WTC11 (cell line): ENCODE measurements at regions not wholly inside any gene's neighbourhood (a gene's known extent, or its start where the extent isn't known, plus 50 kb on each side); places are given as distances from the start of the nearest gene placed in this dataset.

Experiments
- ATAC-seq: fragments of 200-7000 bp; cut with Tn5 transposase; 2 replicates; pipeline ENCODE4 v1.10.0; 2021; ENCODE audit warnings: mild to moderate bottlenecking, moderate library complexity
- CTCF ChIA-PET: fragments of 300-600 bp; sonication (Branson Sonifier 250); formaldehyde crosslinking; loops from one replicate; lab custom pipeline; 2021; ENCODE audit warnings: antibody characterized with exemption; lab: Charles Lee
- POLR2A ChIA-PET: fragments of 350-600 bp; sonication (Branson Sonifier 250); formaldehyde crosslinking; loops from one replicate; lab custom pipeline; 2021; ENCODE audit warnings: antibody characterized with exemption; lab: Charles Lee
- DNase-seq: peaks from one replicate; pipeline ENCODE4 v3.0.0; 2021; ENCODE audit warnings: low spot score
- H3K27ac Mint-ChIP-seq: 2 replicates; pipeline ENCODE4 v1.8.0; 2021; ENCODE audit warnings: mixed read lengths
- H3K27me3 Mint-ChIP-seq: 2 replicates; pipeline ENCODE4 v1.8.0; 2021; ENCODE audit warnings: low read depth, mild to moderate bottlenecking, moderate library complexity, mixed read lengths
- H3K36me3 Mint-ChIP-seq: 2 replicates; pipeline ENCODE4 v1.8.0; 2021; ENCODE audit warnings: mixed read lengths
- H3K4me1 Mint-ChIP-seq: 2 replicates; pipeline ENCODE4 v1.8.0; 2022; ENCODE audit warnings: mixed read lengths
- H3K4me3 Mint-ChIP-seq: 2 replicates; pipeline ENCODE4 v1.8.0; 2021; ENCODE audit warnings: mild to moderate bottlenecking, moderate library complexity, mixed read lengths
- H3K9me3 Mint-ChIP-seq: 2 replicates; pipeline ENCODE4 v1.8.0; 2021; ENCODE audit warnings: mixed read lengths
- CDX4 ChIP-seq: fragments of 250-450 bp; sonication (Bioruptor Pico); IDR thresholded peaks from 2 replicates; pipeline ENCODE4 v1.9.0; 2021; ENCODE audit warnings: moderate library complexity, mild to moderate bottlenecking, inconsistent platforms, borderline replicate concordance
- CREB1 ChIP-seq: sonication (generic); formaldehyde crosslinking; IDR thresholded peaks from 2 replicates; pipeline ENCODE4 v1.8.0; 2023; ENCODE audit warnings: mild to moderate bottlenecking, missing genetic modification reagents
- E2F5 ChIP-seq: sonication (generic); formaldehyde crosslinking; IDR thresholded peaks from 2 replicates; pipeline ENCODE4 v1.8.1; 2022; ENCODE audit warnings: mild to moderate bottlenecking, moderate library complexity, missing genetic modification reagents
- EMX1 ChIP-seq: fragments of 250-450 bp; sonication (Bioruptor Pico); IDR thresholded peaks from 2 replicates; pipeline ENCODE4 v1.8.0; 2021; ENCODE audit warnings: mild to moderate bottlenecking
- ESRRA ChIP-seq: sonication (generic); formaldehyde crosslinking; IDR thresholded peaks from 2 replicates; pipeline ENCODE4 v1.8.1; 2022; ENCODE audit warnings: mild to moderate bottlenecking, missing genetic modification reagents, borderline replicate concordance
- FOXJ3 ChIP-seq: sonication (generic); formaldehyde crosslinking; IDR thresholded peaks from 2 replicates; pipeline ENCODE4 v1.9.0; 2021; ENCODE audit warnings: missing genetic modification reagents, mild to moderate bottlenecking, borderline replicate concordance
- GABPB1 ChIP-seq: sonication (generic); formaldehyde crosslinking; IDR thresholded peaks from 2 replicates; pipeline ENCODE4 v1.8.1; 2023; ENCODE audit warnings: mild to moderate bottlenecking, missing genetic modification reagents
- HMGXB4 ChIP-seq: sonication (generic); formaldehyde crosslinking; IDR thresholded peaks from 2 replicates; pipeline ENCODE4 v1.8.1; 2023; ENCODE audit warnings: mild to moderate bottlenecking, moderate library complexity, missing genetic modification reagents
- KAT7 ChIP-seq: sonication (generic); formaldehyde crosslinking; IDR thresholded peaks from 2 replicates; pipeline ENCODE4 v1.8.1; 2023; ENCODE audit warnings: missing genetic modification reagents, mild to moderate bottlenecking, borderline replicate concordance
- MLX ChIP-seq: sonication (generic); formaldehyde crosslinking; IDR thresholded peaks from 2 replicates; pipeline ENCODE4 v1.8.1; 2023; ENCODE audit warnings: mild to moderate bottlenecking, missing genetic modification reagents, moderate library complexity
- MYBL2 ChIP-seq: sonication (generic); formaldehyde crosslinking; IDR thresholded peaks from 2 replicates; pipeline ENCODE4 v1.8.1; 2023; ENCODE audit warnings: mild to moderate bottlenecking, moderate library complexity, missing genetic modification reagents
- PREB ChIP-seq: sonication (generic); formaldehyde crosslinking; IDR thresholded peaks from 2 replicates; pipeline ENCODE4 v1.8.1; 2022; ENCODE audit warnings: mild to moderate bottlenecking, missing genetic modification reagents, moderate library complexity, borderline replicate concordance
- ZNF138 ChIP-seq: sonication (generic); formaldehyde crosslinking; conservative IDR thresholded peaks from 2 replicates; pipeline ENCODE4 v1.8.1; 2022; ENCODE audit warnings: mild to moderate bottlenecking, moderate library complexity, missing genetic modification reagents
- ZNF219 ChIP-seq: sonication (generic); formaldehyde crosslinking; IDR thresholded peaks from 2 replicates; pipeline ENCODE4 v1.8.0; 2023; ENCODE audit warnings: missing genetic modification reagents, mild to moderate bottlenecking, borderline replicate concordance
- ZNF317 ChIP-seq: sonication (generic); formaldehyde crosslinking; IDR thresholded peaks from 2 replicates; pipeline ENCODE4 v1.8.1; 2023; ENCODE audit warnings: low read depth, mild to moderate bottlenecking, moderate library complexity, missing genetic modification reagents, borderline replicate concordance
- ZNF512 ChIP-seq: sonication (generic); formaldehyde crosslinking; IDR thresholded peaks from 2 replicates; pipeline ENCODE4 v1.8.1; 2022; ENCODE audit warnings: missing genetic modification reagents, borderline replicate concordance
- TF ChIP-seq, protein P1 (sequence below): sonication (generic); formaldehyde crosslinking; IDR thresholded peaks from 2 replicates; pipeline ENCODE4 v1.8.0; 2022; ENCODE audit warnings: mild to moderate bottlenecking, missing genetic modification reagents
- TF ChIP-seq, protein P2 (sequence below): sonication (generic); formaldehyde crosslinking; IDR thresholded peaks from 2 replicates; pipeline ENCODE4 v1.8.0; 2022; ENCODE audit warnings: mild to moderate bottlenecking, missing genetic modification reagents

- DNase-seq (no peak), ATAC-seq (peak; percentile 56; the same call in 1 of the 2 replicates)
- Mint-ChIP-seq H3K36me3 (peaks cover 18% of the 10 kb centered on the region), H3K27ac (no peak overlapping the region), H3K4me1 (peaks cover 14% of the 10 kb centered on the region), H3K4me3 (no peak overlapping the region), H3K27me3 (peaks cover 4% of the 10 kb centered on the region; the same call in 1 of the 2 replicates), H3K9me3 (peaks cover 24% of the 10 kb centered on the region)
- ChIA-PET POLR2A (interaction anchor here (0.5 kb wide), 1 partner anchor 66 kb away, joined by 3 read pairs; no protein-coding TSS in a partner anchor), CTCF (no interaction called here)
- TF ChIP-seq CDX4 (CRISPR knock-in tag), result no peak
- TF ChIP-seq ESRRA (CRISPR knock-in tag), result no peak
- TF ChIP-seq CREB1 (CRISPR knock-in tag), result no peak
- no peak for TF ChIP-seq ZNF138
- no peak for TF ChIP-seq HMGXB4 (CRISPR knock-in tag)
- no peak for TF ChIP-seq ZNF219
- TF ChIP-seq KAT7 (CRISPR knock-in tag), result no peak
- no peak for TF ChIP-seq MYBL2
- no peak for TF ChIP-seq PREB (CRISPR knock-in tag)
- TF ChIP-seq, protein P1, sequence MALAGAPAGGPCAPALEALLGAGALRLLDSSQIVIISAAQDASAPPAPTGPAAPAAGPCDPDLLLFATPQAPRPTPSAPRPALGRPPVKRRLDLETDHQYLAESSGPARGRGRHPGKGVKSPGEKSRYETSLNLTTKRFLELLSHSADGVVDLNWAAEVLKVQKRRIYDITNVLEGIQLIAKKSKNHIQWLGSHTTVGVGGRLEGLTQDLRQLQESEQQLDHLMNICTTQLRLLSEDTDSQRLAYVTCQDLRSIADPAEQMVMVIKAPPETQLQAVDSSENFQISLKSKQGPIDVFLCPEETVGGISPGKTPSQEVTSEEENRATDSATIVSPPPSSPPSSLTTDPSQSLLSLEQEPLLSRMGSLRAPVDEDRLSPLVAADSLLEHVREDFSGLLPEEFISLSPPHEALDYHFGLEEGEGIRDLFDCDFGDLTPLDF, result no peak
- TF ChIP-seq, protein P2, sequence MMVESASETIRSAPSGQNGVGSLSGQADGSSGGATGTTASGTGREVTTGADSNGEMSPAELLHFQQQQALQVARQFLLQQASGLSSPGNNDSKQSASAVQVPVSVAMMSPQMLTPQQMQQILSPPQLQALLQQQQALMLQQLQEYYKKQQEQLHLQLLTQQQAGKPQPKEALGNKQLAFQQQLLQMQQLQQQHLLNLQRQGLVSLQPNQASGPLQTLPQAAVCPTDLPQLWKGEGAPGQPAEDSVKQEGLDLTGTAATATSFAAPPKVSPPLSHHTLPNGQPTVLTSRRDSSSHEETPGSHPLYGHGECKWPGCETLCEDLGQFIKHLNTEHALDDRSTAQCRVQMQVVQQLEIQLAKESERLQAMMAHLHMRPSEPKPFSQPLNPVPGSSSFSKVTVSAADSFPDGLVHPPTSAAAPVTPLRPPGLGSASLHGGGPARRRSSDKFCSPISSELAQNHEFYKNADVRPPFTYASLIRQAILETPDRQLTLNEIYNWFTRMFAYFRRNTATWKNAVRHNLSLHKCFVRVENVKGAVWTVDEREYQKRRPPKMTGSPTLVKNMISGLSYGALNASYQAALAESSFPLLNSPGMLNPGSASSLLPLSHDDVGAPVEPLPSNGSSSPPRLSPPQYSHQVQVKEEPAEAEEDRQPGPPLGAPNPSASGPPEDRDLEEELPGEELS (CRISPR knock-in tag), result no peak
- no peak for TF ChIP-seq MLX (CRISPR knock-in tag)
- TF ChIP-seq E2F5 (CRISPR knock-in tag), result no peak
- TF ChIP-seq GABPB1 (CRISPR knock-in tag), result no peak
- no peak for TF ChIP-seq FOXJ3 (CRISPR knock-in tag)
- no peak for TF ChIP-seq ZNF317 (CRISPR knock-in tag)
- TF ChIP-seq ZNF512, result no peak
- no peak for TF ChIP-seq EMX1 (CRISPR knock-in tag)
These were observed 83.8 kb upstream of the TMEM17 start for GRCh38 chr2:62589691-62590356.
